Body of pancreas (tissue), 4 donors: ENCODE measurements at regions not wholly inside any gene's neighbourhood (a gene's known extent, or its start where the extent isn't known, plus 50 kb on each side); places are given as distances from the start of the nearest gene placed in this dataset.

ENCODE experiments used
- POLR2A ChIP-seq, 3 donors: fragments of 450-650 bp; IDR thresholded peaks; one replicate each; pipeline ENCODE4 v1.6.1; 2016; ENCODE audit warnings: antibody characterized with exemption in 3 of 3, mild to moderate bottlenecking in 2 of 3
- TF ChIP-seq, protein P1 (sequence below), 7 experiments: fragments of 450-650 bp in 4 of 7; fragments of 200-600 bp in 3 of 7; sonication (generic) in 3 of 7; IDR thresholded peaks; one replicate each; pipeline ENCODE4 v1.5.1; 2016 to 2019; ENCODE audit warnings: antibody characterized with exemption in 7 of 7

DNA sequence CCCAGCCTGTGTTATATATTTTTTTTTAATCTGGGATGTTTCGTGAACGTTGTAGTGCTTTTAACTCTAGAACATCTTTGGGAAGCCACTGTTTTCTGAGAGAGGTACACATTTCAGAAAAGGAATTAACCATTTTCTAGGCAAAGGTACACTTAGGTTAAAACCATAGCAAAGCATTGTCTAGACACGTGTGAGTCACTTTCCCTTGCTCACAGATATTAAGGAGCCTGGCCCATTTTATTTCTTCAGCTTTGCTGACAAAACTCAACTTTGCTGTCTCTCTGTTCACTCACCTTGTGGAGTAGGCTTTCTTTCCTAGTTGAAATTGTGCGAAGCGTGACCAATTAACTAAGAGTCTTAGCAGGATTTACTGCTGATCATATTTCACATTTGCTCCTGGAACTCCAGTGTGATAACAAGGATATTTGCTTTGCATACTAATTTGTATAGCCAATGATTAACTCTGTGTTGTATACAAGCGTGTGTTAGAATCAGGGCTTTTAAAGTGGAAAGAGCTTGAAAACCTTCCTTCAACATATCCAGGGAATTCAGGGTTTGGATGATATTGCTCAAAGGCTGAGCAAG, 215.0 kb upstream of the AGAP1 start:
- TF ChIP-seq, protein P1, sequence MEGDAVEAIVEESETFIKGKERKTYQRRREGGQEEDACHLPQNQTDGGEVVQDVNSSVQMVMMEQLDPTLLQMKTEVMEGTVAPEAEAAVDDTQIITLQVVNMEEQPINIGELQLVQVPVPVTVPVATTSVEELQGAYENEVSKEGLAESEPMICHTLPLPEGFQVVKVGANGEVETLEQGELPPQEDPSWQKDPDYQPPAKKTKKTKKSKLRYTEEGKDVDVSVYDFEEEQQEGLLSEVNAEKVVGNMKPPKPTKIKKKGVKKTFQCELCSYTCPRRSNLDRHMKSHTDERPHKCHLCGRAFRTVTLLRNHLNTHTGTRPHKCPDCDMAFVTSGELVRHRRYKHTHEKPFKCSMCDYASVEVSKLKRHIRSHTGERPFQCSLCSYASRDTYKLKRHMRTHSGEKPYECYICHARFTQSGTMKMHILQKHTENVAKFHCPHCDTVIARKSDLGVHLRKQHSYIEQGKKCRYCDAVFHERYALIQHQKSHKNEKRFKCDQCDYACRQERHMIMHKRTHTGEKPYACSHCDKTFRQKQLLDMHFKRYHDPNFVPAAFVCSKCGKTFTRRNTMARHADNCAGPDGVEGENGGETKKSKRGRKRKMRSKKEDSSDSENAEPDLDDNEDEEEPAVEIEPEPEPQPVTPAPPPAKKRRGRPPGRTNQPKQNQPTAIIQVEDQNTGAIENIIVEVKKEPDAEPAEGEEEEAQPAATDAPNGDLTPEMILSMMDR (IDR thresholded peaks at IDR 0.05) = no peak
- no peak for TF ChIP-seq POLR2A (IDR thresholded peaks at IDR 0.05)
